ENCODE measurements at regions not wholly inside any gene's neighbourhood (a gene's known extent, or its start where the extent isn't known, plus 50 kb on each side); places are given as distances from the start of the nearest gene placed in this dataset.

- intact Hi-C loops (cut with micrococcal nuclease; ENCODE audit: unreplicated experiment) = no loop called here
- DNase-seq = no peak
- BruUV-seq (replicated peaks) = no TSS peak
- TF ChIP-seq CTCF (IDR thresholded peaks at IDR 0.05; ENCODE audit: unreplicated experiment) = no peak
- H3K36me3 Mint-ChIP-seq (ENCODE audit: insufficient read depth, unreplicated experiment) = no peaks in the 10 kb centered on the region
- H3K27me3 Mint-ChIP-seq (ENCODE audit: unreplicated experiment) = peaks cover 26% of the 10 kb centered on the region
- CTCF ChIA-PET = no interaction called here
- no peak overlapping the region for H3K27ac Mint-ChIP-seq (ENCODE audit: unreplicated experiment)
- no peaks in the 10 kb centered on the region for H3K9me3 Mint-ChIP-seq (ENCODE audit: low read depth, unreplicated experiment)
- H3K4me1 Mint-ChIP-seq (ENCODE audit: low read depth, unreplicated experiment) = peaks cover 7% of the 10 kb centered on the region
- H3K4me3 Mint-ChIP-seq (ENCODE audit: low read depth, unreplicated experiment) = no peak overlapping the region
Measured at GRCh38 chr20:56693217-56693616, 64.1 kb downstream of the TFAP2C start.

- DNase-seq = no peak
- BruUV-seq (replicated peaks) = no TSS peak
- CTCF ChIA-PET = interaction anchor here (0.6 kb wide), 1 partner anchor 36 kb away, joined by 5 read pairs; no protein-coding TSS in a partner anchor
- H3K4me3 Mint-ChIP-seq (ENCODE audit: low read depth, unreplicated experiment) = no peak overlapping the region
- no peak for TF ChIP-seq CTCF (IDR thresholded peaks at IDR 0.05; ENCODE audit: unreplicated experiment)
- peaks cover 43% of the 10 kb centered on the region for H3K27me3 Mint-ChIP-seq (ENCODE audit: unreplicated experiment)
- H3K9me3 Mint-ChIP-seq (ENCODE audit: low read depth, unreplicated experiment) = no peaks in the 10 kb centered on the region
- H3K27ac Mint-ChIP-seq (ENCODE audit: unreplicated experiment) = no peak overlapping the region
- no peaks in the 10 kb centered on the region for H3K36me3 Mint-ChIP-seq (ENCODE audit: insufficient read depth, unreplicated experiment)
- intact Hi-C loops (cut with micrococcal nuclease; ENCODE audit: unreplicated experiment) = no loop called here
- no peaks in the 10 kb centered on the region for H3K4me1 Mint-ChIP-seq (ENCODE audit: low read depth, unreplicated experiment)
Measured at GRCh38 chr20:56697476-56697875, 68.4 kb downstream of the TFAP2C start.

- no peaks in the 10 kb centered on the region for H3K4me1 Mint-ChIP-seq (ENCODE audit: low read depth, unreplicated experiment)
- no peak overlapping the region for H3K27ac Mint-ChIP-seq (ENCODE audit: unreplicated experiment)
- no peak overlapping the region for H3K4me3 Mint-ChIP-seq (ENCODE audit: low read depth, unreplicated experiment)
- no peak for TF ChIP-seq CTCF (IDR thresholded peaks at IDR 0.05; ENCODE audit: unreplicated experiment)
- no peaks in the 10 kb centered on the region for H3K36me3 Mint-ChIP-seq (ENCODE audit: insufficient read depth, unreplicated experiment)
- peaks cover 40% of the 10 kb centered on the region for H3K27me3 Mint-ChIP-seq (ENCODE audit: unreplicated experiment)
- CTCF ChIA-PET = interaction anchor here (1.2 kb wide), 1 partner anchor 14 kb away, joined by 3 read pairs; no protein-coding TSS in a partner anchor
- no TSS peak for BruUV-seq (replicated peaks)
- no peak for DNase-seq
- intact Hi-C loops (cut with micrococcal nuclease; ENCODE audit: unreplicated experiment) = no loop called here
- no peaks in the 10 kb centered on the region for H3K9me3 Mint-ChIP-seq (ENCODE audit: low read depth, unreplicated experiment)
Measured at GRCh38 chr20:56698297-56698696, 69.2 kb downstream of the TFAP2C start.

- no peak for TF ChIP-seq CTCF (IDR thresholded peaks at IDR 0.05; ENCODE audit: unreplicated experiment)
- H3K4me3 Mint-ChIP-seq (ENCODE audit: low read depth, unreplicated experiment) = no peak overlapping the region
- intact Hi-C loops (cut with micrococcal nuclease; ENCODE audit: unreplicated experiment) = no loop called here
- no peak overlapping the region for H3K27ac Mint-ChIP-seq (ENCODE audit: unreplicated experiment)
- H3K4me1 Mint-ChIP-seq (ENCODE audit: low read depth, unreplicated experiment) = no peaks in the 10 kb centered on the region
- H3K36me3 Mint-ChIP-seq (ENCODE audit: insufficient read depth, unreplicated experiment) = no peaks in the 10 kb centered on the region
- BruUV-seq (replicated peaks) = no TSS peak
- no peaks in the 10 kb centered on the region for H3K9me3 Mint-ChIP-seq (ENCODE audit: low read depth, unreplicated experiment)
- no peak for DNase-seq
- H3K27me3 Mint-ChIP-seq (ENCODE audit: unreplicated experiment) = peaks cover 40% of the 10 kb centered on the region
- CTCF ChIA-PET = interaction anchor here (1.2 kb wide), 1 partner anchor 14 kb away, joined by 3 read pairs; no protein-coding TSS in a partner anchor
Measured at GRCh38 chr20:56698749-56699148, 69.6 kb downstream of the TFAP2C start.
